ENCODE measurements at regions not wholly inside any gene's neighbourhood (a gene's known extent, or its start where the extent isn't known, plus 50 kb on each side); places are given as distances from the start of the nearest gene placed in this dataset.
A peak's percentile ranks its signal among the peaks of the same experiment; 100 is the strongest.

GRCh38 chr6:167499161-167499660, 174.3 kb downstream of the TTLL2 start (continued):
- TF ChIP-seq, protein P1, sequence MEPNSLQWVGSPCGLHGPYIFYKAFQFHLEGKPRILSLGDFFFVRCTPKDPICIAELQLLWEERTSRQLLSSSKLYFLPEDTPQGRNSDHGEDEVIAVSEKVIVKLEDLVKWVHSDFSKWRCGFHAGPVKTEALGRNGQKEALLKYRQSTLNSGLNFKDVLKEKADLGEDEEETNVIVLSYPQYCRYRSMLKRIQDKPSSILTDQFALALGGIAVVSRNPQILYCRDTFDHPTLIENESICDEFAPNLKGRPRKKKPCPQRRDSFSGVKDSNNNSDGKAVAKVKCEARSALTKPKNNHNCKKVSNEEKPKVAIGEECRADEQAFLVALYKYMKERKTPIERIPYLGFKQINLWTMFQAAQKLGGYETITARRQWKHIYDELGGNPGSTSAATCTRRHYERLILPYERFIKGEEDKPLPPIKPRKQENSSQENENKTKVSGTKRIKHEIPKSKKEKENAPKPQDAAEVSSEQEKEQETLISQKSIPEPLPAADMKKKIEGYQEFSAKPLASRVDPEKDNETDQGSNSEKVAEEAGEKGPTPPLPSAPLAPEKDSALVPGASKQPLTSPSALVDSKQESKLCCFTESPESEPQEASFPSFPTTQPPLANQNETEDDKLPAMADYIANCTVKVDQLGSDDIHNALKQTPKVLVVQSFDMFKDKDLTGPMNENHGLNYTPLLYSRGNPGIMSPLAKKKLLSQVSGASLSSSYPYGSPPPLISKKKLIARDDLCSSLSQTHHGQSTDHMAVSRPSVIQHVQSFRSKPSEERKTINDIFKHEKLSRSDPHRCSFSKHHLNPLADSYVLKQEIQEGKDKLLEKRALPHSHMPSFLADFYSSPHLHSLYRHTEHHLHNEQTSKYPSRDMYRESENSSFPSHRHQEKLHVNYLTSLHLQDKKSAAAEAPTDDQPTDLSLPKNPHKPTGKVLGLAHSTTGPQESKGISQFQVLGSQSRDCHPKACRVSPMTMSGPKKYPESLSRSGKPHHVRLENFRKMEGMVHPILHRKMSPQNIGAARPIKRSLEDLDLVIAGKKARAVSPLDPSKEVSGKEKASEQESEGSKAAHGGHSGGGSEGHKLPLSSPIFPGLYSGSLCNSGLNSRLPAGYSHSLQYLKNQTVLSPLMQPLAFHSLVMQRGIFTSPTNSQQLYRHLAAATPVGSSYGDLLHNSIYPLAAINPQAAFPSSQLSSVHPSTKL (CRISPR knock-in tag; IDR thresholded peaks at IDR 0.05) = peak; percentile 78
- no peak for TF ChIP-seq NFYC (CRISPR knock-in tag; IDR thresholded peaks at IDR 0.05)
- no peak for TF ChIP-seq TERF1 (CRISPR knock-in tag; IDR thresholded peaks at IDR 0.05)
- no peak for TF ChIP-seq ZNF777 (CRISPR knock-in tag; IDR thresholded peaks at IDR 0.05)
- TF ChIP-seq TSC22D2 (CRISPR knock-in tag; IDR thresholded peaks at IDR 0.05; ENCODE audit: borderline replicate concordance) = no peak
- no peak for TF ChIP-seq FLYWCH1 (CRISPR knock-in tag; IDR thresholded peaks at IDR 0.05)
- TF ChIP-seq, protein P2, sequence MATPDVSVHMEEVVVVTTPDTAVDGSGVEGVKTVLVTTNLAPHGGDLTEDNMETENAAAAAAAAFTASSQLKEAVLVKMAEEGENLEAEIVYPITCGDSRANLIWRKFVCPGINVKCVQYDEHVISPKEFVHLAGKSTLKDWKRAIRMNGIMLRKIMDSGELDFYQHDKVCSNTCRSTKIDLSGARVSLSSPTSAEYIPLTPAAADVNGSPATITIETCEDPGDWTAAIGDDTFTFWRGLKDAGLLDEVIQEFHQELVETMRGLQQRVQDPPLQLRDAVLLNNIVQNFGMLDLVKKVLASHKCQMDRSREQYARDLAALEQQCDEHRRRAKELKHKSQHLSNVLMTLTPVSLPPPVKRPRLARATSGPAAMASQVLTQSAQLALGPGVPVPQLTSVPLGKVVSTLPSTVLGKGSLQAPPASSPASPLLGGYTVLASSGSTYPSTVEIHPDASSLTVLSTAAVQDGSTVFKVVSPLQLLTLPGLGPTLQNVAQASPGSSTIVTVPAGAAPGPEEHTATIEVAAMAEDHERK (CRISPR knock-in tag; IDR thresholded peaks at IDR 0.05; ENCODE audit: low read depth) = no peak
- TF ChIP-seq, protein P3, sequence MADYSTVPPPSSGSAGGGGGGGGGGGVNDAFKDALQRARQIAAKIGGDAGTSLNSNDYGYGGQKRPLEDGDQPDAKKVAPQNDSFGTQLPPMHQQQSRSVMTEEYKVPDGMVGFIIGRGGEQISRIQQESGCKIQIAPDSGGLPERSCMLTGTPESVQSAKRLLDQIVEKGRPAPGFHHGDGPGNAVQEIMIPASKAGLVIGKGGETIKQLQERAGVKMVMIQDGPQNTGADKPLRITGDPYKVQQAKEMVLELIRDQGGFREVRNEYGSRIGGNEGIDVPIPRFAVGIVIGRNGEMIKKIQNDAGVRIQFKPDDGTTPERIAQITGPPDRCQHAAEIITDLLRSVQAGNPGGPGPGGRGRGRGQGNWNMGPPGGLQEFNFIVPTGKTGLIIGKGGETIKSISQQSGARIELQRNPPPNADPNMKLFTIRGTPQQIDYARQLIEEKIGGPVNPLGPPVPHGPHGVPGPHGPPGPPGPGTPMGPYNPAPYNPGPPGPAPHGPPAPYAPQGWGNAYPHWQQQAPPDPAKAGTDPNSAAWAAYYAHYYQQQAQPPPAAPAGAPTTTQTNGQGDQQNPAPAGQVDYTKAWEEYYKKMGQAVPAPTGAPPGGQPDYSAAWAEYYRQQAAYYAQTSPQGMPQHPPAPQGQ (CRISPR knock-in tag; IDR thresholded peaks at IDR 0.05; ENCODE audit: borderline replicate concordance) = no peak
- no peak; the same call in 1 of the 2 replicates for TF ChIP-seq ZNF501 (CRISPR knock-in tag; IDR thresholded peaks at IDR 0.05)
- TF ChIP-seq, protein P4, sequence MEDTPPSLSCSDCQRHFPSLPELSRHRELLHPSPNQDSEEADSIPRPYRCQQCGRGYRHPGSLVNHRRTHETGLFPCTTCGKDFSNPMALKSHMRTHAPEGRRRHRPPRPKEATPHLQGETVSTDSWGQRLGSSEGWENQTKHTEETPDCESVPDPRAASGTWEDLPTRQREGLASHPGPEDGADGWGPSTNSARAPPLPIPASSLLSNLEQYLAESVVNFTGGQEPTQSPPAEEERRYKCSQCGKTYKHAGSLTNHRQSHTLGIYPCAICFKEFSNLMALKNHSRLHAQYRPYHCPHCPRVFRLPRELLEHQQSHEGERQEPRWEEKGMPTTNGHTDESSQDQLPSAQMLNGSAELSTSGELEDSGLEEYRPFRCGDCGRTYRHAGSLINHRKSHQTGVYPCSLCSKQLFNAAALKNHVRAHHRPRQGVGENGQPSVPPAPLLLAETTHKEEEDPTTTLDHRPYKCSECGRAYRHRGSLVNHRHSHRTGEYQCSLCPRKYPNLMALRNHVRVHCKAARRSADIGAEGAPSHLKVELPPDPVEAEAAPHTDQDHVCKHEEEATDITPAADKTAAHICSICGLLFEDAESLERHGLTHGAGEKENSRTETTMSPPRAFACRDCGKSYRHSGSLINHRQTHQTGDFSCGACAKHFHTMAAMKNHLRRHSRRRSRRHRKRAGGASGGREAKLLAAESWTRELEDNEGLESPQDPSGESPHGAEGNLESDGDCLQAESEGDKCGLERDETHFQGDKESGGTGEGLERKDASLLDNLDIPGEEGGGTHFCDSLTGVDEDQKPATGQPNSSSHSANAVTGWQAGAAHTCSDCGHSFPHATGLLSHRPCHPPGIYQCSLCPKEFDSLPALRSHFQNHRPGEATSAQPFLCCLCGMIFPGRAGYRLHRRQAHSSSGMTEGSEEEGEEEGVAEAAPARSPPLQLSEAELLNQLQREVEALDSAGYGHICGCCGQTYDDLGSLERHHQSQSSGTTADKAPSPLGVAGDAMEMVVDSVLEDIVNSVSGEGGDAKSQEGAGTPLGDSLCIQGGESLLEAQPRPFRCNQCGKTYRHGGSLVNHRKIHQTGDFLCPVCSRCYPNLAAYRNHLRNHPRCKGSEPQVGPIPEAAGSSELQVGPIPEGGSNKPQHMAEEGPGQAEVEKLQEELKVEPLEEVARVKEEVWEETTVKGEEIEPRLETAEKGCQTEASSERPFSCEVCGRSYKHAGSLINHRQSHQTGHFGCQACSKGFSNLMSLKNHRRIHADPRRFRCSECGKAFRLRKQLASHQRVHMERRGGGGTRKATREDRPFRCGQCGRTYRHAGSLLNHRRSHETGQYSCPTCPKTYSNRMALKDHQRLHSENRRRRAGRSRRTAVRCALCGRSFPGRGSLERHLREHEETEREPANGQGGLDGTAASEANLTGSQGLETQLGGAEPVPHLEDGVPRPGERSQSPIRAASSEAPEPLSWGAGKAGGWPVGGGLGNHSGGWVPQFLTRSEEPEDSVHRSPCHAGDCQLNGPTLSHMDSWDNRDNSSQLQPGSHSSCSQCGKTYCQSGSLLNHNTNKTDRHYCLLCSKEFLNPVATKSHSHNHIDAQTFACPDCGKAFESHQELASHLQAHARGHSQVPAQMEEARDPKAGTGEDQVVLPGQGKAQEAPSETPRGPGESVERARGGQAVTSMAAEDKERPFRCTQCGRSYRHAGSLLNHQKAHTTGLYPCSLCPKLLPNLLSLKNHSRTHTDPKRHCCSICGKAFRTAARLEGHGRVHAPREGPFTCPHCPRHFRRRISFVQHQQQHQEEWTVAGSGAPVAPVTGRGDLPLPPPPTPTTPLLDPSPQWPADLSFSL (CRISPR knock-in tag; IDR thresholded peaks at IDR 0.05) = no peak
- no peak for TF ChIP-seq ZNF850 (CRISPR knock-in tag; conservative IDR thresholded peaks at IDR 0.05)
- no peak for TF ChIP-seq ZNF547 (CRISPR knock-in tag; IDR thresholded peaks at IDR 0.05)
- no peak for TF ChIP-seq ZNF484 (CRISPR knock-in tag; IDR thresholded peaks at IDR 0.05; ENCODE audit: borderline replicate concordance, low read depth)
